Activated CD4-positive, alpha-beta T cell treated with anti-CD3 and anti-CD28 coated beads, Interleukin-2, Interleukin-6, amounts not matched to agents 100 ng/mL and 50 ng/mL, durations not matched to agents 16 hours and 8 hours (primary cell): ENCODE measurements at regions not wholly inside any gene's neighbourhood (a gene's known extent, or its start where the extent isn't known, plus 50 kb on each side); places are given as distances from the start of the nearest gene placed in this dataset.

Experiments
- DNase-seq: peaks from one replicate; pipeline ENCODE4 v3.0.0-alpha.2; 2020

DNA sequence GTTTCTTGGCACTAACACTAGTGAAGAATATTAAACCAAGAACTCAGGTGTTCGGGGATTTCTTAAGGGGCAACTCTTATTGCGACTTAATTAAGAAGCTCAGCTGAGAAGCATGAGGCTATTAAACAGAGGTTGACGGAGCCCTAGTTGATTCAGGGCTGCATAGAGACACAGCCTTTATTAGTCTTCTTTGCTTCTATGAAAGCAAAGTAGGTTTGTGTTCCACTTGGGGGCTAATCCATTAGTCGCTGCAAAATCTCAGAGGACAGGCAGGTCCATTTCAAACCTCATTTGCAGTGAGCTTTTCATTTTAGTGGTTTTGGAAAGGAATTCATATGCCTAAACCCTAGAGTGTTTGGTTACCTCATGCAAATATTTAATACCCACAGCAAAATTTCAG, 506.6 kb upstream of the SULF2 start:
- no peak for DNase-seq

DNA sequence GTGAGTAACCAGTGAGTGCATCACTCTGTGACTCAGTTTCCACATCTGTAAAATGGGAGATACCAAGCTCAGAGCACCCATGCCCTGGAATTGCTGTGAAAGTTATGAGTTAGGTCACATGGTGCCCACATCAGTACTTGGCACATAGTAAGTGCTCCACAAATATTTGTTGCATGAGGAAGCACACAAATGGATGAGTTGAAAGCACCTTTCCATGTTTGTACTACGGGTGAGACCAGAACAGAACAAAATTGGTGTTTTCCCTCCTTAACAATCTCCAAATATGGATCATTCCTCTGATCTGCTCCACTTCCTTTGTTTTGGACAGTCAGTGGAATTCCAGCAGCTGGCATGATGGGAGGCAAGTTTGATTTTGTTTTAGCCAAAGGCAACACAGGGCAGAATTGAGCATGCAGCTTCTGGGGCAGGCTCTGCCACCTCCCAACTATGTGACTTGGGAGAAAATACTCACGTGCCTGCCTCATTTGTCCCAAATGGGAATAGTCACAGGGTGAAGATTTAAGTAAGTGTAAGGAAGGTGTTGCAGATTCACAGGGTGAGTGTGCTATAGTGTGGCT, 503.7 kb upstream of the SULF2 start:
- no peak for DNase-seq

DNA sequence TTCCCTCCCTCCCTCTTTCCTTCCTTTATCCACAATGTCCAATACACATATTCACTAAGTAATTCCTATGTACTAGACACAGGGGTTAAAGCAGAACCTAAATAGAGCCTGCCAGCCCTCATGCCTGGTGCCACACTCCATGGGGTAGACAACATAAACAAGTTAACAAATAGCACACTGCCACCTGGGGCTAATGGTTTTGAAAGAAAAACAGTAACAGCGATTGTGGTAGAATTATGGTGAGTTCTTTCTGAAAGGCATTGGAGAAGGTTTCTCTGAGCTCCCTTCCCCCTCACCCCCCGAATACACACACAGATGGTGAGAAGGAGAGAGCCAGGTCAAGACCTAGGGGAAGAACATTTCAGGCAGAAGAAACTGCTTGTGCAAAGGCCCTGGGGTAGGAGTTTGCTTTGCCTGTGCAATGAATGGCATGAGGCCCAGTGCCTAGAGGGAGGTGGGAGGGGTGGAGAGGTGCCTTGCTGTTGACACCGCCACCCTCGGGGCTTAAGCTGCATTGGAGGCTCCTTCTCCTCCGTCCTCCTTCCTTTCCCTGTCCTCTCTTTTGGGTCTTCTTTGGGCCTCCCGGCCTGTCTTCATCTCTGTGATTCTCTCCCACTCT, 502.4 kb upstream of the SULF2 start:
- DNase-seq, result no peak

DNA sequence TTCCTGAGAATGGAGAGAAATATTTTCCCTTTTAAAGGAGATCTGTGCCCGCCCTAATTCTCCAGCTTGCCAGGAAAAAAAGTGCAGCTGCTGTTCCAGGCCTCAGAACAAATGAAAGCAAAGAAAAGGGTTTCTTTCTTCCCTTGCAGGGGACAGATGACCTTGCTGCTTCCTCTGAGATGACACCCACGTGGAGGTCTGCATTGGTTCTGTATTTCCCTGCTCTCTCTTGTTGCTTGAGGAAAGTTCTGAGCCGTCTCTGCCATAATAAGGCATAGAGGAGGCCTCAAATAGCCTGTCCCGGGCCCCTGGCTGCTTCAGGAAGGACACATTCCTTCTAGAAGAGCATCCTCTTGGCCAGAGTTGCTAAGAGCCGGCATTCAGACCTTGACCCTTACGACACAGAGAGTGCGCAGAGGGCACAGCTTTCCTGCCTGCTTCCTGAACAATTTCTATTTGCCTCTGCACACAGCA, 501.8 kb upstream of the SULF2 start:
- DNase-seq, result no peak

DNA sequence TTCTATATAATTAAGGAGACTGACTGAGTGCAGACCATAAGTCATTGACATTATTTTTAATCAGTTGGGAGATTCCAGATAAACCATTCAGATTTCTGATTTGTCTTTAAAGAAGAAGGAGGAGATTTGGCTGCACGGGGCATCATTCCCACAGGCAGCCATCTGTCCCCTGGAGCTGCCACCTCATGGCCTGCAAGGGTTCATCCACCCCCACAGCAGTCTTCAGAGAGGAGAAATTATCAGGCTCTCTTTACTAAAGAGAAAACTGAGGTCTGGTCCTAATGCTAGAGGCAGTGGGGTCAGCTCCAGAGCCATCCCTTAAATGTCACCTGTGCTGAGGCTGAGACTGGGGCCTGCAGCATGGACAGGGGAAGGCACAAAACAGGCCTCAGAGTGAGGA, 501.3 kb upstream of the SULF2 start:
- DNase-seq, result no peak

DNA sequence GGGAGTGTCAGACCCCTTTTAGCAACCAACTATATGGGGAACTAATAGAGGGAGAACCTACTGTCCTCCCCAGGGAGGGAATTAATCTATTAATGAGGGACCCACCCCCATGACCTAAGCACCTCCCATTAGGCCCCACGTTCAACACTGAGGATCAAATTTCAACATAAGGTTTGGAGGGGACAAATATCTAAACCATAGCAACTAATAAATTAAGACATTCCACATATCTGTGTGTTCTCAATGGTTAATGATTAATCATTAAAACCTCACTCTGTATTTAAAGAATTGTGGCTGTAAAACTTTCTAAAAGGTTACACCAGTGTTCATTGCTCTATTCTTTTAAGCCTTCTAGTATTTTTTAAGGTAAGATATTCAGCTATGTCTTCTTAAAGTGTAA, 500.4 kb upstream of the SULF2 start:
- no peak for DNase-seq

DNA sequence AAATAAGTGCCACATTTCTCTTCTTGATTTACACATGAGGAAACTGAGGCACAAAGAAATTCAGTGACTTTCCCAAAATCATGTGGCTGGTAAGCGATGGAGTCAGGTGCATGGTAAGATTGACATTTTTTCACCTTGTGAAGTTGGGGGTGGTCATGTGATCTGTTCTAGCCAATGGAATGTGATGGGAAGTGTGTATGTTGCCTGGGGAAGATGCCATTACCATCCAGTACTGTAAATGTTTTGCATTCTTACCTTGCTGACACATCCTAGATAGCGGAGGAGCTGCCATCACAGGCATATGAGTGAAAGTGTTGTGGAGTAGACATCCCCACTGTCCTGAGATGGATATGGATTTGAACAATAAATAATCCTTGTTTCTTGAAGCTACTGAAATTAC, 499.6 kb upstream of the SULF2 start:
- no peak for DNase-seq

DNA sequence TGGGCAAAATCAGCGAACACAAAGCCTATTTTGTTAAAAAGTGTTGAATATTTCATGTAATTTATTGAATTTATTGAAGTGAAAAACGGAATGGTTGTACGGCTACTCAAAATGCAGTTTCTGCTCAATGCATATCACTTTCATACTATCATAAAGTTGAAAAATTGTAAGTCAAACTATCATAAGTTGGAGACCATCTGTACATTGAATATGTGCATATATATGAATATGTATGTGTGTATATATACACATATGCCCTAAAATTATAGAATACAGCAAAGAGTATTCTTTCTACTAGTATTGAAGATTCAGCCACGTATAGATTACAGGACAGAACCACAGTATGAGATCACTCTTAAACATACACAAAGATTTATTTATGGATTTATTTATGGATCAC, 499.0 kb upstream of the SULF2 start:
- no peak for DNase-seq

DNA sequence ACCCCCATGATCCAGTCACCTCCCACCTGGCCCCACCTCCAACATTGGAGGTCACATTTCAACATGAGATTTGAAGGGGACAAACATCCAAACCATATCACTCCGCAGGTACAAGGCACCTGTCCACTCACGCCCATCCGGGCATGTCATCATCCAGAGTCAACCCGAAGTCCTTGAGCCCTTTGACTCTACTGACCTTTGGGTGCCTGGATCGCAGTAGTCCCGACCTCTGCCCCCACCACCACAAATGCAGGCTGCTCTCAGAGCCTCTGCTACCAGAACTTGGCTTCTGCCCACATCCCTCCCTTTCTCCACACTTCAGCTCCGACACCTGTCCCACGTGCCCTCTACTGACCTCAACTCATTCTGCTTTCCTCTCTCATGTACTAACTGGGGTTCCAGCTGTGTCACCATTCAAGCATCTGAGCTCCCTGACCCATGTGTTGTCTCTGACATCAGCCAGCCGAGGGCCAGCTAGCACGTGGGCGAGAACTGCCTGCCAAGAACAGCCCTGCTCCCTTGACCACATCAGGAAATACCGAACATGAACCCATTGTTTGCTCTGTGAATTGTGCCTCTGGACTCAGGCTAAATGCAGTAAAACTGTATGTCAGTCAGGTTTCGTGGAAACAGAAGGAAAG, 498.3 kb upstream of the SULF2 start:
- DNase-seq, result no peak

DNA sequence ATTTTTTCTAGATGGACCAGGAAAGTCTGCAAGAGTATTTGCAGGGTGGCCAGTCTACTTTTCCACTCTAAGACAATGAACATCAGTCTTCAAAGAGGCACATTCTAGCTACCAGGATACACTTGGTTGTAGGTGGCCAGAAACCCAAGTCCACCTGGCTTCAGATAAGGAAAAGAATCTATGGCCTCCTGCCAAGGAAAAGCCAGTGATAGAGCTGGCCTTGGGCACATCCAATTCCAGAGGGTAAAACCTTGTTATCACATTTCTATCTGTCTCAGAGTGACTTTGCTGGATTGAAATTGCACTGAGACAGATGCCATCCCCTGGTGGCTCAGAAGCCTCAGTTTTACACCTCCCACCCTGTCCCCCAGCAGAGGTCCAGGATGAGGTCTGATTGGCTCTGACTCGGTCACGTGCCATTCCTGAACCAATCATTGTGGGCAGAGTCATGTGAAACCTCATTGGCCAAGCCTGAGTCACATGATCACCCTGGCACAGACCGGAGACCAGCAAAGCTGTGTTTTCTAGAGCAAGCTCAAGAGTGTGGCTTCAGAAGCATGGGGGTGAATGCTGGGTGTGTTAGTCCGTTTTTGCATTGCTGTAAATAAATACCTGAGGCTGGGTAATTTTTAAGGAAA, 497.4 kb upstream of the SULF2 start:
- DNase-seq, result no peak

DNA sequence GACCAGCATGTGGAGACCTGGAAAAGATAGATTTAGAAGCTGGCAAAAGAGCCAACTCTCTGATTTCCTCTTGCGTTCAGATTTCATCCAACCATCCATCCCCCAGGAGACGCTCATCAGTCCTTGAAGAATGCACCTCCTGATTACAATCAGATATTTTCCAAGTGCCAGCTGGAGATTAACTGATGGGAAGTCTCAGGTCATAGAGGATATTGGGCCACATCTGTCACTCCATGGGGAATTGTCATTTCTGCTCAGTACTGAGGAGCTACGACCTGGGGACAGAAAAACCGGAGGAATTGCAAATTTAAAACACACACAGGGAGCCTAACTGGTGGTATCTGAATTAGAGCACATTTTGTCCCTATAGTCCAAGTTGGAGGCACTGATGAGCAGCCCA, 496.2 kb upstream of the SULF2 start:
- DNase-seq, result no peak

DNA sequence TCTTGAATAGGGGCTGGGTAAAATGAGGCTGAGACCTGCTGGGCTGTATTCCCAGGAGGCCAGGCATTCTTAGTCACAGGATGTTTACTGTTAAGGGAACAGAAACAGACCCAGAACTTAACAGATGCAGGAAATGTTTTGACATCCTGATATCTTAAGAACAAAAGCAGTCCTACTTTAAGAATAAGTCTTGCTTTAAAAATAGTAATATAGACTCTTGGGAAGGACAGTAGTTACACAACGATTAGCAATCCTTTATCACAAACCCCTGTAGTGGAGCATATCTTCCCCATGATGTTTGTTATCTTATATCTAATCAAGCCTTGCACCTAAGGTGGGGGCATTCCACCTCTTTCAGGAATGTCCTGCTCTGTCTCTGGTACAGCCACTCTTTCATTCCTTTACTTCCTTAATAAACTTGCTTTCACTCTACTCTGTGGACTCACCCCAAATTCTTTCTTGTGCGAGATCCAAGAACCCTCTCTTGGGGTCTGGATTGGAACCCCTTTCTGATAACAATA, 493.7 kb upstream of the SULF2 start:
- no peak for DNase-seq

DNA sequence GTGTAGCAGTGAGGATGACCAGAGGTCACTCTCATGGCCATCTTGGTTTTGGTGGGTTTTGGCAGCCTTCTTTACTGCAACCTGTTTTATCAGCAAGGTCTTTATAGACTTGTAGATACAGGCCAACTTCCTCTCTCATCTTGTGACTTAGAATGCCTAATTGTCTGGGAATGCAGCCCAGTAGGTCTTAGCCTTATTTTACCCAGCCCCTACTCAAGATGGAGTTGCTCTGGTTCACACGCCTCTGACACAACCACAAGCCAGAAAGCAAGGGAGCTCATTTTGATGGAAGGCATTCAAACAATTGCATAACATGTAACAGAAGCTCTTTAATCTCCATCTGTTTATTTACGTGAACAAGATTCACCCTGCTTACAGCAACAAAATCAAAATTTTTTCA, 492.0 kb upstream of the SULF2 start:
- no peak for DNase-seq

DNA sequence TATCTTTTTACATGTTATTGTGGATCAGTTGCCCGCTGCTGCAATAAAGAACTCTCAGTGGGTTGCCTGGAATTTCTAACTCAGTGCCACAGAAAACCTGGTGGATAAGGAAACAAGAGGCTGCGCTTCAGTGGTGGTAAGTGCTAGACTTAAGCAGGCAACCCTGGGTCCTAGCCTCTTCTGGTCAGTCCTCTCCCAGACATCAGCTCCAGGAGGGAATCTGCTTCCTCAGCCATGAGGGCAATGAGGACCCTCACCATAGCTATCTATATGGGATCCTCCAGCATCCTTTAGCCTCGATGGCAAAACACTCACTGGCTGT, 490.7 kb upstream of the SULF2 start:
- DNase-seq, result no peak

DNA sequence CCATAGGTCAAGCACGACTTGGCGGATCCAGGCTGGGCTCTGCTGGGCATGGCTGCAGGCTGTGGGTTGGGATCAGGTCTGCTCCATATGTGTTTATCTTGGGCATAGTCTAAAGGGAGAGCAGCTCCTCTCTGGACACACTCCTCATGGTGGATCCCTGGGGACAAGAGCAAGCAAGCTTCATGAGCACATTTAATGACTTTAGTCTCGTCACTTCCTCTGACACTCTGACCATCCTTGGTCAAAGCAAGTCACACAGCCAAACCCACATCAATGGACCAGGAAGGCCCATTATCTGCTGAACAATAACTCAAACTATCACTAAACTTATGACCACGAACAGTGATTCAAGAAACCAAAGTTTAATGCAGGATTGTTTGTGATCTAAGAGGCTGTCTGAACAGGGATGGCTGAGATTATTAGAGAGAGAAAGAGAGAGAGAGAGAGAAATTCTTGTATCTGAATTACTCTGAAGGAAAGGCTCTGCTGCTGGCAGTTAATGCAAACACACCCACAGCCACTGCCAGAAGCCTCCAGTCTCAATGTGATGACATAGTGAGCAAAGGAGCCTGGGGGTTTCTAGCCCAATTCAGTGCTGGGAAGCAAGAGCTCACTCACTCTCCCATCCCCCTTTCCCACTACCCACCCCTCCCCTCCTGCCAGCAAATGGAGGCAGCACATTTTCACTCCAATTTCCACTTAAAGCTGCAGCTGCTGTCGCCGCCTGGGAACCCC, 490.2 kb upstream of the SULF2 start:
- no peak for DNase-seq

DNA sequence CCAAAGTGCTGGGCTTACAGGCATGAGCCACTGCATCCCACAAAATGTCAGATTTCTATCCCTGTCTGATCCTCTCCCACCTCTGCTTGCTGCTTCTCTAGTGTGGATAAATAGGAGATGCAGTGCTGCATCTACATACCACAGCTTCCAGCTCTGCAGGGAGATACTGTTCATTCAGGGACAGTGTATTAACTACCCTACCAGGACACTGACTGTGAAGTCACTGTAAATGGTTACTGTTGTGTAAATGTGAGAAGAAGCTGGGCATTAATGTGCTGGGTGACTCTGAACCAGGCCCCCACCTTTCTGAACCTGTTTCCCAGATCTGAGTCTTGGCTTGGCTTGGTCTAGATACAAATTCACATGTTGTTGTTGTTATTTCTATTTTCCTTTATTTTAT, 488.6 kb upstream of the SULF2 start:
- DNase-seq, result no peak

DNA sequence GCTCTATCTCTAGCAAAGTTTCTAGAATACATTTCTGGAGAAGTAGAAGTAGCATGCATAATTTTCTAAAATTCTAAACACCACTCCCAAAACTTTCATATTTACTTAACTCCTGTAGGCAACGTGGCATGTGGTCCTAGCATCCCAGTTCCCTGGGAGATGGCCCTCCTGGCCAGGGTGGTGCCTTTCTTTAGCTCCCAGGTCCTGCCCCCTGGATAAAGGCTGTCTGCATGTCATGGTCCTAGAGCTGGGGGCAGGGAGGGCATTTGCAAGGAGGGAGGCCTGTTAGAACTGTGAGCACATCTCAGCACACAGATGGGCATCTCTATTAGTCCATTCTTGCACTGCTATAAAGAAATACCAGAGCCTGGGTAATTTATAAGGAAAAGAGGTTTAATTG, 485.6 kb upstream of the SULF2 start:
- no peak for DNase-seq

DNA sequence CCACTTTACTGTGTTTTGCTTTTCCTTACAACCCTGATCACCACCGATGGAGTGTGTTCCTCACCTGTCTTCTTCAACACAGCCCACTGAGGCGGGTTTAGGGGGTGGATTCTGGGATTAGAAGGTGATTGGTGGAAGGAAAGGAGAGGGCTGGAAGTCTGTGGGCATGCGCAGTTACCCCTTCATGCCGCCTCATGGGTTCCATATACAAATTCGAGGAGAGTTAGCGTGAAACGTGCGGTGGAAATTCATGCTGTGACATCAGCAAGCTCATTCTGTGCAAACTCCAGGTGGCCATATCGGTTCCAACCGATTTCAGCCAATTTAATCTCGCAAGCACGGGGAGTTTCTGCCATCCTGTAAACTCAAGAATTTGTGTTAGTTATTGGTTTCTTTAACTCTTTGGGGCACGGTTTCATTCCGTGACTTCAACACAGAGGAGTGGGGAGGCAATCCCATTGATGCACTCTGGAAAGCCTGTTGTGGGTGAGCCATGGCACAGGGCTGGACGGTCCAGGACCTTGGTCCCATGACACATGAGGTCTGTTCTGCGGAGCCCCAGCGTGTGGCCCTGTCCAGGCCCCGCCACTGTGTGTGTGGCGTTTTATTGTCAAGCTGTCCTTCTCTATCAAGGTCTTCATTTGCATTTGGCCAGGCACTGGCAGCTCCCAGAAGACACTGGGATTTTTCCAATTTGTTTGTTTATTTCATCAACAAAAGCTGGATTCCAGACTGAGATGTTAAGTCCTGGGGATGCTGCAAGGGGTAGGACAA, 482.8 kb upstream of the SULF2 start:
- DNase-seq, result no peak

DNA sequence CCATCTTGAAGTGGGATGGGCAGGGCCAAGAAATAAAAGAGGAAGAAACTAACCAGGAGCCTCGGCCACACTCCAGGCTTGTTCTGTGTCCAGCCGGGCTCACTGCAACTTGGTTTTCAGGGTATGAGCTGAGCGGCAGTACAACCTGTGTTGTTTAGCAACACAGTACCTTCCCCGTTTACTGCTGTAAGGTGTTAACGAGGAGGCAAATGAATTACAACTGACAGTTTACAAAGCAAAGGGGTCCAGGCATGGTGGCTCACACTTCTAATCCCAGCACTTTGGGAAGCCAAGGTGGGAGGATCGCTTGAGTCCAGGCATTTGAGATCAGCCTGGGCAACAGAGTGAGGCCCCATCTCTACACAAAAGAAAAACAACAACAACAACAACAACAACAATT, 481.3 kb upstream of the SULF2 start:
- DNase-seq, result no peak

DNA sequence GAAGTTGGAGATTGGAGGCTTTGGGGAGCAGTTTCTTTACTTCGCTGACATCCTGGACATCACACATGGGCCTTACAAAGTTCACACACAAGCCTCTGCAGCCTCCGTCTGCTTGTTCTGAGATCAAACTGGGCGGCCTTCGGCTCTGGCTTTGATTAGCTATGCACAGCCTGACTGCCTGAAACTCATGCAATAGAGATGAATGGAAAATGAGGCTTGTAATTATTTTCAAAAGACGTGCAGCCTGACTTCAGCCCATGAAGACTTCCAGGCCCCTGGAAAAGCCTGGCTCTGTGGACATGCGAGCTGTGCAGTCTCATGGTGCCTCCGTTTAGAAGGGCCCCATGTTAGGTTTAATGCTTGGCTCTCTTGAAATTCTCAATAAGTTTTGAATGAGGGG, 480.5 kb upstream of the SULF2 start:
- no peak for DNase-seq

DNA sequence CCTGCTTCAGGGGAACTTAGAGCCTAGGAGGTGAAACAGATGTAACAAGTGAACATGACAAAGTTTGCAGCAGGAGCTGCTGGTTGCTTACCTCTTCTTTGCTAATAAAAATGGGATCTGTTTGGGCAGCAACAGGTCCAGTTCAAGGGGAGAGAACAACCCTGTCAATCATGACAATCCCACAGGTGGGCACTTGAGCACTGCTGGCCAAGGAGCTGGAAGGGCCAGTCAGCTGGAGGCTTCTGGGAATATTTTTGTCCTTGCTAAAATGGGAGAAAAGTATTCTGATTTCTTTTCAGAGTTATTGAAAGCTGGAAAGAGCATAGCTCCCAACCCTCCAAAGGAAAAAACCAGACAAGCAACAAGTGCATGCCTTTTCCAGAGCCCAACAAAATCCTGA, 477.7 kb upstream of the SULF2 start:
- DNase-seq, result no peak

DNA sequence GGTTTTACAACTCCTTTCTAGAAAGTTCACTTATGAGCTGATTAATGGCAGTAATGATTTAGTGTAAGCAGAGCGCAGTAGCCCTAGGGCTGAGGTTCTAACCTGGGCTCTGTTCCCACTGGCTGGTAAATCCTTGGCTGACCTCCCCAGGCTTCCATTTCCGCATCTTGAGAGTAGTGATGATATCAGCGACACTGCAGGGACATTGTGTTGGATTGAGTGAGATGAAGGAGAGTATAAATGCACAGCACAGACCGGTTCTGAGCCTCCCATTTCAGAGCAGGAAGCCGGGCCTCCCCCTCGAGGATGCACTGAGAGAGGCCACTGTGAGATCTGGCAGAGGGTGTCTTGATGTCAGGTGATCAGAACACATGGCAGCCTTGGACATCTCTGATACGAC, 477.2 kb upstream of the SULF2 start:
- no peak for DNase-seq

DNA sequence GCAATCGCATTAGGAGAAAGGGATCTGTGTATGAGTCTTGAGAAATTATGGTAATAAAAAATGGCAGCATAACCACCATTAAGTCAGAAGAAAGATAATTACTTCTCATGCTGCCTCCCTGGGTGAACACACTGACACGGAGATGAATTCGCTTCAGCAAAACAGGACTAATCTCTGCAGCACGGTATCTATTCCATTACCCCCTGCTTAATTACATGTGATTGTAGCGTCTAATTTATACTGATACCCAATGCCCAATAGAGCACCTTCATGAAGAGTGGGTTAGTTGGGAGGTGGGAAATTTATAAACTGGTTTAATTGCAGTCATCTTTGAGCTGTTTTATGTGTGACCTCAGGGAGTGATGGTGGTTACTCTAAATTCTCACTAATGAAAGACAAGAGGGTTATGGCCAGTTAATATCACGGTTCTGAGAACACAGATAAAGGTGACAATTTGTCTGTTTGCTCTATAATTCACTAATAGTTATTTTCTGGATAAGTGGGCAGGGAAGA, 476.2 kb upstream of the SULF2 start:
- no peak for DNase-seq
